ENCODE measurements at regions not wholly inside any gene's neighbourhood (a gene's known extent, or its start where the extent isn't known, plus 50 kb on each side); places are given as distances from the start of the nearest gene placed in this dataset.

DNA sequence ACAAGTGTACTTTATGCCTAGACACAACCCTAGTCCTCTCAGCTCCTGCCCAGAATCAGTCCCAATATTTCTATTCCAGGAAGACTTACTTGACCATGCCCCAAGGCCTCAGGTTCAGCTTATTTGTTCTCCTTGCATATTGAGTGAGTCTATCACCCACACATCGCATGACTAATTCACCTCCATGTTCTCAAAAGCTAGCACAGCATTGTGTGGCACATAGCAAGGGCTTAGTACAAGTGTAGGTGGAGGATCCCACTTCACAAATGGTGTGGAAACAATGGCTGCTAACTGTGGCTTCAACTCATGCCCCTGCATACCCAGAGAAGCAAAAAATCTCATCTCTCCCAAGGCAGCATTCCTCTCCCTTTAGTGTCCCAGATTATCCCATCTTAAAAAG, 602.6 kb upstream of the API5 start:
- no peak overlapping the region for H3K27ac Mint-ChIP-seq
- H3K9me3 Mint-ChIP-seq, result peaks cover 6% of the 10 kb centered on the region
- no peak for ATAC-seq (ENCODE audit: low read depth)
- no peak for DNase-seq
- H3K4me3 Mint-ChIP-seq, result no peak overlapping the region
- H3K36me3 Mint-ChIP-seq, result no peaks in the 10 kb centered on the region
- H3K27me3 Mint-ChIP-seq, result no peaks in the 10 kb centered on the region
- no peaks in the 10 kb centered on the region for H3K4me1 Mint-ChIP-seq
- POLR2A ChIA-PET, result no interaction called here

DNA sequence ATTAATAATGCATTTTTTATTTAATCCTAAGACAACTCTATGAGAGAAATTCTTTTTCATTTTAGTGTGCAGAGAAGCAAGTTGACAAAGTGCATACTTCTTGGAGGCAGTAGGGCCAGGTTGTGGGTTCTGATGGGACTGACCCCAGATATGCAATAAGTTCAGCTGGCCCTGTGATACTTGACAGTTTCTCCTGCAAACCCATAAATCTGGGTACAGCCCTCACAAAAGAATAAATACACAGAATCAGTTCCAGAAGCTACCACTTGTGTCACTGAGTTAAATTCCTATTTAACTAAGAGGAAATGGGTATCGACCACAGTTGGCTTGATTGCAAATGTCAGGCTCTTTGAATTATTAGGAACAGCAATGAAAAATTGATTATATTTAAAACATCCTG, 598.5 kb upstream of the API5 start:
- POLR2A ChIA-PET, result no interaction called here
- H3K4me1 Mint-ChIP-seq, result no peaks in the 10 kb centered on the region
- no peaks in the 10 kb centered on the region for H3K36me3 Mint-ChIP-seq
- no peaks in the 10 kb centered on the region for H3K27me3 Mint-ChIP-seq
- H3K27ac Mint-ChIP-seq, result no peak overlapping the region
- no peak for DNase-seq
- ATAC-seq (ENCODE audit: low read depth), result no peak
- no peak overlapping the region for H3K4me3 Mint-ChIP-seq
- peaks cover 4% of the 10 kb centered on the region for H3K9me3 Mint-ChIP-seq

DNA sequence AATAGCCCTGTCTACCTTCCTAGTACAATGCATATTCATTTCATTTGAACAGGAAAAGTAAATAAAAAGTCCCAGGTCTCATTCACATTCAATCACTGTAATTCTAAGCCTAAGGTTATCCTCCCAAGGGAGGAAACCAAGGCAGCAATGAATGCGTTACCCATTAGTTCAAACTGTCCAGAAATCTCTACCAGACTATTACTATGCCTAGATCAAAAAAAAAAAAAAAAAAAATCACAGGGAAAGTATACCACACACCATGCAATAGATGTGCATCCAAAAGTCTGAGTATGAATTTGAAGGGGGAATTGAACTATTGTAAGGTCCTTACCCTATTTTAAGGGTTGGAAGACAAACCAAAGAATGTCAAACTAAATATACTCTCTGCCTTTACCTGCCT, 598.0 kb upstream of the API5 start:
- Mint-ChIP-seq H3K27me3 (no peaks in the 10 kb centered on the region), H3K4me1 (no peaks in the 10 kb centered on the region), H3K9me3 (peaks cover 4% of the 10 kb centered on the region), H3K27ac (no peak overlapping the region), H3K4me3 (no peak overlapping the region), H3K36me3 (no peaks in the 10 kb centered on the region)
- no peak for DNase-seq
- POLR2A ChIA-PET, result no interaction called here
- ATAC-seq (ENCODE audit: low read depth), result no peak

DNA sequence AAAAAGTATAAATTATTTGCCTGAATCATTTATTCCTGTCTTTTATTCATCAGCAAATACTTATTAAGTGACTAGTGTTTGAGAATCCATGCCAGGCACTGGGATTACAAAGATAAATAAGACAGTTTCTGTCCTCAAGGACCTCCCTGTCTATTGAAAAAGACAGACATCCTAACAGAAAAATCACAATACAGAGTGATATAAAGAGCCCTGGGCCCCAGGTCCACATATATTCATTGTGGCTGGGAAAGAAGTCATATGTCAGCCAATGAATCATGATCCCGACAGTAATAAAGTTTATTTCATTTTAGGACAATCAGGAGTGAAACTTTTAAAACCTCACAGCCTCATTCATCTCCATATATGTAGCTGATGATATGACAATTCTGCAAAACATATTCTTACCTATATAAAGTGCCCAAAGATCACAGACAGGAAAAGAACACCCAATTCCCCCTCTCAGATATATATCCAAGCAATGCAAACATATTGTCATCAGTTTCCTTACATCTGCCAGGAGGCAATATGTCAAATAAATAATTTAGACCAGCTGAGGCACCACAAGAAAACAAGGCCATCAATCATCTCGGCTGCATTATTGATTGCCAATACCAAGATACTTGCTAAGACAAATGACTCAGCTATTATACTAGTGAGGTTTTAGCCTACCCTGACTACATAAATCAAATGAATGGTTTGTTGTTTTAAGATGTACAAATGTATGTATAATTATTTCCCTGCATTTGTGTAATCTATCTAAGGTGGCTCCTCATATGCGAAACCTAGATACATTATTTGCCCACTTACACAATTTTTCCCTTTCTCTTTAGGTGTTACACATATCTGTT, 590.9 kb upstream of the API5 start:
- H3K4me3 Mint-ChIP-seq, result no peak overlapping the region
- DNase-seq (no peak), ATAC-seq (ENCODE audit: low read depth) (no peak)
- no peak overlapping the region for H3K27ac Mint-ChIP-seq
- no peaks in the 10 kb centered on the region for H3K36me3 Mint-ChIP-seq
- H3K27me3 Mint-ChIP-seq, result no peaks in the 10 kb centered on the region
- H3K4me1 Mint-ChIP-seq, result no peaks in the 10 kb centered on the region
- peaks cover 1% of the 10 kb centered on the region for H3K9me3 Mint-ChIP-seq
- POLR2A ChIA-PET, result no interaction called here

DNA sequence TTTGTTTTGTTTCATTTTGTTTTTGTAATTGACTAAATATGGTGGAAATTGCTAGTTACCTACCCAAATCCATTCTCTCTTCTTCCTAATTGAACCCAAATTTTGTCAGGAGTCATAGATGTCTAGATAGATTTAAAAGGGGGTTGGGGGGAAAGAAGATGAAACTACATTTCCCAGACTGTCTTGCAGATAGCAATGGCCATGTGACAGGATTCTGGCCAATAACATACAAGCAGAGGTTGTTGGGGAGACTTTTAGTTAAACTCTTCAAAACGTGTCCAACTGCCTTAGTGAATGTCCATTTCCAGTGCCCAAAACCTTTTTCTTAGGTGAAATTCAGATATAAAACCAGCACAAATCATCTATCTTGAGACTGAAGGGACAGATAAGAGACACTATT, 583.9 kb upstream of the API5 start:
- no peak for ATAC-seq (ENCODE audit: low read depth)
- Mint-ChIP-seq H3K27ac (no peak overlapping the region), H3K27me3 (no peaks in the 10 kb centered on the region), H3K36me3 (no peaks in the 10 kb centered on the region), H3K4me1 (no peaks in the 10 kb centered on the region), H3K9me3 (peaks cover 3% of the 10 kb centered on the region), H3K4me3 (no peak overlapping the region)
- no peak for DNase-seq
- POLR2A ChIA-PET, result no interaction called here

DNA sequence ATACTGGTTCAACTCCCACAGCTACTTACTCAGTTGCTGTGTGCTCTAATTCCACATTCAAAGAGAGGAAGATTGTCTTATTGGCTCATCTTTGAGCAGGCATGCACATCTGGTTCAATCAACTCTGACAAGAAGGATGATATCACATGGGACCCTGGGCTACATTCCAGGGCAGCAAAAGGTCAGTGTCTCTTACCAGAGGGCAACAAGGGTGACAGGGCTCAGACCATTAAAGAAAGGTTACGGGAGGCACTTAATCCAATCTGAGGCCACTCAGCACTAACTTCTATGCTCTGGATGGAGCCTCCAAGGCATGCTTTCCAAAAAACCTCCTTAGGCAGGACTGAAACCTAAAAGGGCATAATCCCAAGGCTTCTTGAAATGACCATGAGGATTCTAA, 549.4 kb upstream of the API5 start:
- H3K4me1 Mint-ChIP-seq, result no peaks in the 10 kb centered on the region
- H3K27me3 Mint-ChIP-seq, result no peaks in the 10 kb centered on the region
- DNase-seq, result no peak
- no peak overlapping the region for H3K4me3 Mint-ChIP-seq
- POLR2A ChIA-PET, result no interaction called here
- no peak for ATAC-seq (ENCODE audit: low read depth)
- H3K9me3 Mint-ChIP-seq, result peaks cover 2% of the 10 kb centered on the region
- H3K27ac Mint-ChIP-seq, result no peak overlapping the region
- no peaks in the 10 kb centered on the region for H3K36me3 Mint-ChIP-seq

DNA sequence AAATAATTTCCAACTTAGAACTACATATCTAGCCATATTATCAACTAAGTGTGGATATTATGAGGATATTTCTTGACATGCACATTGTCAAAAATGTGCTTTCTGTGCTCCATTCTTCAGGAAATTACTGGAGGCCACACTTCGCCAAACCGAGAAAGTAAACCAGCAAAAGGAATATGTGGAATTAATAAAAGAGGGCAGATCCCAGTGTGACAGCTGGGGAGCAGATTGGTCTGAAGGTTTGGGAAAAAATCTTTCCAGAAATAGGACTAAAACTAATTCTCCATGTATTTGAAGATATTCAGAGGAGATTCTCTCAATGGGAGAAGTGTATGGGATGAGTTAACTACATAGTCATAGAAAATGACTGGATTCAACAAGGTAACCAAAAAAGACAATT, 546.9 kb upstream of the API5 start:
- Mint-ChIP-seq H3K4me1 (no peaks in the 10 kb centered on the region), H3K27ac (no peak overlapping the region), H3K36me3 (no peaks in the 10 kb centered on the region), H3K4me3 (no peak overlapping the region), H3K9me3 (no peaks in the 10 kb centered on the region), H3K27me3 (no peaks in the 10 kb centered on the region)
- POLR2A ChIA-PET, result no interaction called here
- DNase-seq (no peak), ATAC-seq (ENCODE audit: low read depth) (no peak)

DNA sequence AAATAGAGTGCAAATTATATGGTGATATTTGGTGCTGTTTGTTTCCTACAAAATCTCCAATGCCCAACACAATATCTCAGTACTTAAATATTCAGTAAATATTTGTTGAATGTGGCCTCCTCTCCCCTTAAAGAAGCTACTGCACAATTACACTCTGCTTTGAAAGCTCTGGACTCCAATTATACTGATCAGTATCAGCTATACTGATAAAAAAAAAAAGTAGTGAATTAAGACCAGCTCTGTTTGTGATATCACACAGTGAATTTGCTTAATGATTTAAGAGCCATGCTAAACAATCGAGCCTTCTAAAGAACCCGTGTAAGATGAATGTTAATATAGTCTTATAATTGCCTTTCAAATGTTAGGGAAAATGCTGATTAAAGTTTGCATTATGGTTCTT, 543.2 kb upstream of the API5 start:
- Mint-ChIP-seq H3K36me3 (no peaks in the 10 kb centered on the region), H3K4me3 (no peak overlapping the region), H3K27me3 (no peaks in the 10 kb centered on the region), H3K4me1 (no peaks in the 10 kb centered on the region), H3K9me3 (no peaks in the 10 kb centered on the region), H3K27ac (no peak overlapping the region)
- no peak for DNase-seq
- POLR2A ChIA-PET, result no interaction called here
- no peak for ATAC-seq (ENCODE audit: low read depth)

DNA sequence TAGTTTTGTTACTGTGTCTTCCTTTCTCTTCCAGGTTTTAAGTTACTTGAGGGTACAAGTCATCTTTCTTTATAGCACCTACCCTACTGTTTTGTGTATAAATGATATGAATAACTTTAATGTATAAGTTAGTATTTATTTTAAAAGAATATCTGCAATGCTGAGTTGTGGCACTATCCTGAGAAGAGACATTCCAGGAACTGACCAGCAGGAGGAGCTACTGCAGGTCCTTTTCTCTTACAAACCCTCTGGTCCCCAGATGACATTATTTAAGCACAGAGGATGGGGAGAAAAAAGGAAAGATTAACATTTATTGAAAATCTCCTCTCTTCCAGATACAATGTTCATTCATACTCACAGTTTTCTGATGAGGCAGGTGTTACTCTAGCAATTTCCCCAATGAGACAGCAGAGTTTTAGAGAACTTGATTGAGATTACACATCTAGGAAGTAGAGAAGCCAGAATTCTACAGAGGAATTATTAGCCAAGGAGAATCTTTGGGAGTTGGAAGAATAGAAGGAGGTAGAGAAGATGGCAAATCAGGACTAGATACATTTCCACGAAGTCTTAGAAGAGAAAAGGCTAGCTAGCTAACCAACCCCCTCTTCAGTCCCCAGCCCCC, 541.2 kb upstream of the API5 start:
- no peak for ATAC-seq (ENCODE audit: low read depth)
- DNase-seq, result no peak

DNA sequence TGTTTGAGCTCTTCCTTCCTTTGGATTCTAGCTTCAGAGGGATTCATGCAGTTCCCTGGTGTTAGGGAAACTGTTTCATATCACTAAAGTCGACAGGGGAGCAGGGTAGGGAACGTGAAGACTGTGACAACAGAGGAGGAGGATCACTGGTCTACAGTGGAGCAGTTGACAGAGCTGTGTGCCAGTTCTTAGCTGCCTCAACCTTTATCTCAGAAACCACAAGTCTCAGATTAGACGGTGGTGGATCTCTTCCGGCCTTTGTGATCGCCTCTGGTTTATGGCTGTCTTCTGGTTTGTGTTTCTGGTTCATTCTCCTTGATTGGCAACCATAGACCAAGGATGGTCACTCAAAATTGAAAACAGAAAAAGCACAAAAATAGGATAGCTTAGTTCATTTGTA, 538.9 kb upstream of the API5 start:
- Mint-ChIP-seq H3K27me3 (no peaks in the 10 kb centered on the region), H3K9me3 (no peaks in the 10 kb centered on the region), H3K4me1 (no peaks in the 10 kb centered on the region), H3K36me3 (no peaks in the 10 kb centered on the region), H3K27ac (no peak overlapping the region), H3K4me3 (no peak overlapping the region)
- no peak for ATAC-seq (ENCODE audit: low read depth)
- POLR2A ChIA-PET, result no interaction called here
- no peak for DNase-seq

More for the DNA sequence above, 541.2 kb upstream of the API5 start:
- Mint-ChIP-seq H3K27me3 (no peaks in the 10 kb centered on the region), H3K4me1 (no peaks in the 10 kb centered on the region), H3K4me3 (no peak overlapping the region), H3K9me3 (no peaks in the 10 kb centered on the region), H3K36me3 (no peaks in the 10 kb centered on the region), H3K27ac (no peak overlapping the region)
- POLR2A ChIA-PET, result no interaction called here

DNA sequence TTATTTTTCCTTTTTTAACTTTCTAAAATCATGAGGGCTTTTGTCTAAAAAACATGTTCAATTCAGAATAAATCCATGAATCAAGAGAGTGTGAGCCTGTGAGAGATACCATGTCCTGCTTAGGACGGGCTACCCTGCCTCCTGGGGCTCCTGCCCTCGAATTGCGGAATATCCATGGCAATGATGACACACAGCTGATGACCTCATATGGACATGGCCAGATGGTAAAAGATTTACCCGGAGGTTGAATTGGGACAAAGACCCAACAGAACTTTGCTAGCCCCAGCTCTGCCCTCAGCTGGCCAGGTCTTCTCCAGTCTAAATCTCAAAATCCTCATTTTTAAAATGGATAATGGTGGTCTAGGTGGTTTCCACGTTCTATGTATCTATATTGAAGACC, 538.1 kb upstream of the API5 start:
- no peaks in the 10 kb centered on the region for H3K4me1 Mint-ChIP-seq
- no peak overlapping the region for H3K27ac Mint-ChIP-seq
- DNase-seq (no peak), ATAC-seq (ENCODE audit: low read depth) (no peak)
- no peaks in the 10 kb centered on the region for H3K9me3 Mint-ChIP-seq
- H3K36me3 Mint-ChIP-seq, result no peaks in the 10 kb centered on the region
- no peaks in the 10 kb centered on the region for H3K27me3 Mint-ChIP-seq
- POLR2A ChIA-PET, result no interaction called here
- no peak overlapping the region for H3K4me3 Mint-ChIP-seq

DNA sequence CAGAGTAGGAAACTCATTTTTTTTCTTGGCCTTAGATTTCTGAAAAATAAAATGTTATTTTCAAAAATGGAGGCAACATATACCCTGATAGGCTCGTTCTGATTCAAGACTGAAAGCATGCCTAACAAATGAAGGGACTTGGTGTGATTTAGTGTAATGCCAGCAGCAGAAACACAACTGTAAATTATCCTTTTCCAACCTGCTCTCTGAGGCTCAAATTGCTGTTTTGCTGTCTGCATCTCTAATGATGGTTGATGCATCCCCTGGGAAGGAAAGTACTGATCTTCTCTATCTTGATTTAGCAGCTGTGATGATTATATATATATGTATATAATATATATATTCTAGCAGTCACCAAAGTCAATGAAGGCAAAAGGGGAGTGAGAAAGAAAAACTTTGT, 537.2 kb upstream of the API5 start:
- H3K9me3 Mint-ChIP-seq, result no peaks in the 10 kb centered on the region
- no peaks in the 10 kb centered on the region for H3K4me1 Mint-ChIP-seq
- POLR2A ChIA-PET, result no interaction called here
- H3K4me3 Mint-ChIP-seq, result no peak overlapping the region
- DNase-seq (no peak), ATAC-seq (ENCODE audit: low read depth) (no peak)
- no peak overlapping the region for H3K27ac Mint-ChIP-seq
- H3K36me3 Mint-ChIP-seq, result no peaks in the 10 kb centered on the region
- no peaks in the 10 kb centered on the region for H3K27me3 Mint-ChIP-seq

DNA sequence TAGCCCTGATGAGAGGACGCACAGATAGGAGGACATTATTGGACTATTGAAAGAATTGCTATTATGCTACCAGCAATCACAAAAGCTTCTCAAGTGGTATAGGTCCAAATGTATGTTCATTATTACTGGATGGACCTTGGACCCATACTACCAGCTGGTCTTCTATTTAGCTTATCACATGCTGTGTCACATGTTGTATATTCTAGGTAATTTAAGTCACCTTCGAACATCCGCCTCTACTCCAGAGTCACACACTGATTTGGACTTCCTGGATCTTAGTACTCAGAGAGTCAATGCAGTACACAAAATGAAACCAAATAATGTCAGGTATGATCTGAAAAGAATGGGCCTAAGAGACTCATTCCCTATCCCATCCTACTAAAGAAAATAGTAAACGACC, 534.0 kb upstream of the API5 start:
- ATAC-seq (ENCODE audit: low read depth), result no peak
- Mint-ChIP-seq H3K27ac (no peak overlapping the region), H3K36me3 (no peaks in the 10 kb centered on the region), H3K4me3 (no peak overlapping the region), H3K27me3 (no peaks in the 10 kb centered on the region), H3K4me1 (no peaks in the 10 kb centered on the region), H3K9me3 (no peaks in the 10 kb centered on the region)
- POLR2A ChIA-PET, result no interaction called here
- no peak for DNase-seq

DNA sequence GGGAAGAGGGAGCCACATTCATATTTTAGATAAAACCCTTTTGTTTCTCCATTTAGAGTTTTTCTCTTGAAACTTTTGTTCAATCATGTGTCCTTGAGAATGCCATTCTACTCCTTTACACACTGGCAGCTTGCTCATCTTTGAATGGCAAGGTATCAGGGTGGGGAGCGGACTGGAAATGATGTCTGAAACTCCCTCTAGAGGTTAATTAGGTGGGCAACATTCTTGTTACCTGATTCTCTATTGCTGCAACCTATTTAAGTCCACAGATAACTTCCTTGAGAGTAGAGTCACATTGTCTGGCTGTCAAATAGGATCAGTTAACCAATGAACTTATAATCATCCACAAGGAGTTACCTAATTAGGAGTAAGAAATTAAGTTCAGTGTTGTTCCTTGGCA, 533.6 kb upstream of the API5 start:
- no peaks in the 10 kb centered on the region for H3K36me3 Mint-ChIP-seq
- no peaks in the 10 kb centered on the region for H3K9me3 Mint-ChIP-seq
- ATAC-seq (ENCODE audit: low read depth) (no peak), DNase-seq (no peak)
- no peak overlapping the region for H3K27ac Mint-ChIP-seq
- POLR2A ChIA-PET, result no interaction called here
- no peak overlapping the region for H3K4me3 Mint-ChIP-seq
- H3K4me1 Mint-ChIP-seq, result no peaks in the 10 kb centered on the region
- no peaks in the 10 kb centered on the region for H3K27me3 Mint-ChIP-seq
